Adrenal gland (tissue), 9 donors: ENCODE measurements at regions not wholly inside any gene's neighbourhood (a gene's known extent, or its start where the extent isn't known, plus 50 kb on each side); places are given as distances from the start of the nearest gene placed in this dataset.

ENCODE experiments used
- DNase-seq, 7 donors: peaks; one replicate each; pipeline ENCODE4 v3.0.0-alpha.2; 2019 to 2020
- H3K27ac ChIP-seq, 5 donors: fragments of 200-600 bp; sonication (generic) in 4 of 5; 1 replicate in 3 of 5; 2 replicates in 2 of 5; pipeline versions ENCODE4 v1.5.1 to v1.8.0; 2016 to 2020; ENCODE audit warnings: mild to moderate bottlenecking in 1 of 5
- H3K27me3 ChIP-seq: fragments of 200-600 bp; 2 replicates; pipeline ENCODE4 v1.8.0; 2021
- H3K36me3 ChIP-seq, 2 donors: fragments of 200-600 bp; replicated peaks in 1 of 2; 1 replicate in 1 of 2; 2 replicates in 1 of 2; pipeline versions ENCODE4 v1.5.1 to v1.8.0; 2018 to 2022
- H3K4me1 ChIP-seq, 2 donors: fragments of 200-600 bp; replicated peaks in 1 of 2; 1 replicate in 1 of 2; 2 replicates in 1 of 2; pipeline versions ENCODE4 v1.5.1 to v1.8.0; 2018 to 2021
- H3K4me3 ChIP-seq, 4 donors: fragments of 200-600 bp; sonication (generic) in 3 of 4; one replicate each; pipeline ENCODE4 v1.5.1; 2016 to 2018
- H3K9me3 ChIP-seq, 3 donors: fragments of 200-600 bp; sonication (generic) in 1 of 3; replicated peaks in 1 of 3; 1 replicate in 2 of 3; 2 replicates in 1 of 3; pipeline versions ENCODE4 v1.5.1 to v1.8.0; 2016 to 2021
- POLR2A ChIP-seq, 2 donors: fragments of 450-650 bp; IDR thresholded peaks; one replicate each; pipeline ENCODE4 v1.6.1; 2017; ENCODE audit warnings: antibody characterized with exemption in 2 of 2, mild to moderate bottlenecking in 2 of 2, moderate library complexity in 1 of 2
- WGBS, 4 donors: extraction: QIAGEN DNeasy Blood & Tissue Kit in 2 of 4; methylation state at CpG; one replicate each; pipeline versions ENCODE4 v1.1.5 to v1.1.7; 2013 to 2017; 5-methylcytosine and 5-hydroxymethylcytosine counted together
- intact Hi-C, 2 donors: fragments of 100-400 bp; cut with DNase I; formaldehyde crosslinking; loops; one replicate each; pipeline versions ENCODE4 v1.14.1 to v1.15.0; 2022 to 2023
- TF ChIP-seq, protein P1 (sequence below), 6 experiments: fragments of 450-650 bp in 4 of 6; fragments of 200-600 bp in 2 of 6; sonication (generic) in 1 of 6; IDR thresholded peaks; 1 replicate in 5 of 6; 2 replicates in 1 of 6; pipeline versions ENCODE4 v1.5.1 to v1.8.0; 2016 to 2021; ENCODE audit warnings: antibody characterized with exemption in 6 of 6, mild to moderate bottlenecking in 2 of 6, moderate library complexity in 1 of 6
- donor health status: healthy with polysubstance abuse.
- donor health status: Bipolar disorder and iron deficiency.
- donor health status: DM: yes; HTN: yes; CAD: no.
- donor health status: DM: no; HTN: no; CAD: no.
- donor health status: DM: no; HTN: no; CAD: no.

DNA sequence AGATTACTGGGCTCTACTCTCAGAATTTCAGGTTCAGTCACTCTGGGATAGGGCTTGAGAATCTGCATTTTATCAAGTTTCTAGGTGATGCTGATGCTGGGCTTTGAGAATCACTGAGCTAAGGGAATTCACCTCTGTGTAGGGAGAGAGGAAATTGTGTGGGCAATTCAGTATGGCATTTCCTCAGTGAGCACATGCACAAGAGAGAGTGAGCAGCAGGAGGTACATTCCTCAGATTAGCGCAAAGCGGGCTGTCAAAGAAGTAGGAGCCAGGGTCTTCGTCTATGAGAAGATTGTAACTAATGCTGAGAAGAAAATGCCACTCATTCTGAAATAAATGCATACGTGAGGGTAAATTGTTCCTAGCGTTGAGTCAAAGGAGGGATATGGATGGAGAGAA lies 175.9 kb downstream of the KIF4B start:
- TF ChIP-seq POLR2A (IDR thresholded peaks at IDR 0.05) = no peak
- TF ChIP-seq, protein P1, sequence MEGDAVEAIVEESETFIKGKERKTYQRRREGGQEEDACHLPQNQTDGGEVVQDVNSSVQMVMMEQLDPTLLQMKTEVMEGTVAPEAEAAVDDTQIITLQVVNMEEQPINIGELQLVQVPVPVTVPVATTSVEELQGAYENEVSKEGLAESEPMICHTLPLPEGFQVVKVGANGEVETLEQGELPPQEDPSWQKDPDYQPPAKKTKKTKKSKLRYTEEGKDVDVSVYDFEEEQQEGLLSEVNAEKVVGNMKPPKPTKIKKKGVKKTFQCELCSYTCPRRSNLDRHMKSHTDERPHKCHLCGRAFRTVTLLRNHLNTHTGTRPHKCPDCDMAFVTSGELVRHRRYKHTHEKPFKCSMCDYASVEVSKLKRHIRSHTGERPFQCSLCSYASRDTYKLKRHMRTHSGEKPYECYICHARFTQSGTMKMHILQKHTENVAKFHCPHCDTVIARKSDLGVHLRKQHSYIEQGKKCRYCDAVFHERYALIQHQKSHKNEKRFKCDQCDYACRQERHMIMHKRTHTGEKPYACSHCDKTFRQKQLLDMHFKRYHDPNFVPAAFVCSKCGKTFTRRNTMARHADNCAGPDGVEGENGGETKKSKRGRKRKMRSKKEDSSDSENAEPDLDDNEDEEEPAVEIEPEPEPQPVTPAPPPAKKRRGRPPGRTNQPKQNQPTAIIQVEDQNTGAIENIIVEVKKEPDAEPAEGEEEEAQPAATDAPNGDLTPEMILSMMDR (IDR thresholded peaks at IDR 0.05) = no peak
- intact Hi-C loops = no loop called here
- no peak overlapping the region for H3K4me3 ChIP-seq
- WGBS, 4 donors = 67 to 75% (median 73%) methylated on average over 5 of the region's 5 CpGs
- no peaks in the 10 kb centered on the region for H3K9me3 ChIP-seq
- H3K36me3 ChIP-seq = no peaks in the 10 kb centered on the region
- H3K27me3 ChIP-seq = no peaks in the 10 kb centered on the region
- no peak overlapping the region for H3K27ac ChIP-seq
- H3K4me1 ChIP-seq = no peaks in the 10 kb centered on the region
- no peak for DNase-seq

DNA sequence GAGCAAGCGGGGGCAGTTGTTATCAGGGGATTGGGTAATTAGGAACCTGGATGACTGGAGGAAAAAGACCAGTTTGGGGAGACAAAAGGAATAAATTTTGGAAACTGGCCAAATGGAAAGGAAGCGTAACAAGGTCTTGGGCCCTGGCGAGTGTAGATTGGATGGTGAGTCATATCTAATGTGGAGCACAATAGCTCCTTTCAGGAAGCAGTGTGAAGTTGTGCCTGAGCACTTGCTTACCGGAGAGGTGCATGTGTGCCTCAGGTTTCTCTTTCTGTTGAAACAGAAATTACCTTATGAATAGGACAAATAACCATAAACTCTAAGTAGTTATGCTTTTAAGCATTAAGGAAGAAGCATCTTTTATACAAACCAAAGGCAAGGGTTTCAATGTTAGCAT lies 176.4 kb downstream of the KIF4B start:
- no peaks in the 10 kb centered on the region for H3K4me1 ChIP-seq
- H3K9me3 ChIP-seq = no peaks in the 10 kb centered on the region
- no peaks in the 10 kb centered on the region for H3K36me3 ChIP-seq
- no peaks in the 10 kb centered on the region for H3K27me3 ChIP-seq
- TF ChIP-seq POLR2A (IDR thresholded peaks at IDR 0.05) = no peak
- TF ChIP-seq, protein P1 (IDR thresholded peaks at IDR 0.05) = no peak
- no peak for DNase-seq
- no peak overlapping the region for H3K4me3 ChIP-seq
- intact Hi-C loops = no loop called here
- no peak overlapping the region for H3K27ac ChIP-seq
- WGBS, 4 donors = 55 to 64% (median 62%) methylated on average over 4 of the region's 4 CpGs

DNA sequence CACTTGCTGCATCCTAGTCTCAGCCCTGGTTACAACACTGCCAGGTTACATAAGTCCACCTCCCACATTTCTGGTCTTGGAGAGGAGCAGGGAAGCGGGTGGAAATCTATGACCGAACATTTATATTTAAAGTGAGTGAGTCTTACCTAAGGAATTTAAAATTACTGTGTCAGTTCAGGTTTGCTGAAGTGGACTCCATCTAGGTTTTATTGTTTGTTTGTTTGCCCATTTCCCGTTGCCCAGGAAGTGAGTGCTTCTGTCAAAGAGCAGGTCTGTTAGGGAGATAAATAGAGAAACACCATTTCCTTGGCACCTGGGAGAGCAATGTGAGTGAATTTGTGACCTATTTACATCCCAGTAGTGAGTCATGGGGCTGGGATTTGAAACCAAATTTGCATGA lies 179.5 kb downstream of the KIF4B start:
- 59 to 73% (median 67%) methylated on average over 3 of the region's 3 CpGs for WGBS, 4 donors
- no peak overlapping the region for H3K4me3 ChIP-seq
- intact Hi-C loops = no loop called here
- H3K4me1 ChIP-seq = no peaks in the 10 kb centered on the region
- TF ChIP-seq, protein P1 (IDR thresholded peaks at IDR 0.05) = no peak
- TF ChIP-seq POLR2A (IDR thresholded peaks at IDR 0.05) = no peak
- H3K9me3 ChIP-seq = no peaks in the 10 kb centered on the region
- no peak for DNase-seq
- H3K27me3 ChIP-seq = no peaks in the 10 kb centered on the region
- H3K27ac ChIP-seq = no peak overlapping the region
- no peaks in the 10 kb centered on the region for H3K36me3 ChIP-seq

DNA sequence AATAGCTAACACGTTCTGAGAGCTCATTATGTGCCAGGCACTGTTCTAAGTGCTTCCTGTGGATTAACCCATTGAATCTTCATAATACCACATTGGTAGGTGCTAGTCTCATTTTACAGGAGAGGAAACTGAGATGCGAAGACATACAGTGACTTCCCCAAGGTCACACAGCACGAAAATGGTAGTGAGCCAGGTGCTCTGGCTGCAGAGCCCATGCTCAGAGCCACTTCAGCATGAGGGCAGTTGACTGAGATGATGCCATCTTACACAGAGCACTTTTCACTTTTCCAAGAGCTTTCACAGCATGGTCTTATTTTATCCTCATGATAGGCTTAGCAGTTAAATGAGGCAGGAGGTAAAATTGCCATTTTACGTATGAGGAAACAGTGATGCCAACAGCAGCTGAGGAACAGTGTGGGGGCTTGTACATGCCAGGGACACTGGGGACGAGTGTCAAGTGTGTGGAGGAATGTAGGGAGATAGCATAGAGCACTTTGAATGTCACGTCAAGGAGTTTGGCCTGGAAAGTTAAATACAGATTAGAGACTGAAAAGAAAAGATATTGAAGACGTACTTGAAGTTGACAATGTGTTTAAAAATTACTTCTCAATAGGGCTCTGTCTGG lies 180.0 kb downstream of the KIF4B start:
- DNase-seq = no peak
- intact Hi-C loops = no loop called here
- Histone ChIP-seq H3K27ac (no peak overlapping the region), H3K27me3 (no peaks in the 10 kb centered on the region), H3K4me3 (no peak overlapping the region), H3K9me3 (no peaks in the 10 kb centered on the region), H3K4me1 (no peaks in the 10 kb centered on the region), H3K36me3 (no peaks in the 10 kb centered on the region)
- WGBS, 4 donors = 59 to 69% (median 69%) methylated on average over 7 of the region's 7 CpGs
- TF ChIP-seq, protein P1 (IDR thresholded peaks at IDR 0.05) = no peak
- no peak for TF ChIP-seq POLR2A (IDR thresholded peaks at IDR 0.05)
